ENCODE measurements at regions not wholly inside any gene's neighbourhood (a gene's known extent, or its start where the extent isn't known, plus 50 kb on each side); places are given as distances from the start of the nearest gene placed in this dataset.

DNA sequence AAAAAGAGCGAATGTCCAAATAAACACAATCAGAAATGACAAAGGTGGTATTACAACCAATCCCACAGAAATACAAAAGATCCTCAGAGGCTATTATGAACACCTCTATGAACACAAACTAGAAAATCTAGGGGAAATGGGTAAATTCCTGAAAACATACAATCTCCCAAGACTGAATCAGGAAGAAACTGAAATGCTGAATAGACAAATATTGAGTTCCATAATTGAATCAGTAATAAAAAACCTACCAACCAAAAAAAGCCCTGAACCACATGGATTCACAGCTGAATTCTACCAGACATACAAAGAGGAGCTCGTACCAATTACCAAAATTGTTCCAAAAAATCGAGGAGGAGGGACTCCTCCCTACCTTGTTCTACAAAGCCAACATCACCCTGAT lies 56.1 kb upstream of the ZNF800 start:
- Histone ChIP-seq H3K9me3 (ENCODE audit: control insufficient read depth, insufficient read depth, low read depth, low read length) (no peaks in the 10 kb centered on the region), H3K36me3 (ENCODE audit: control insufficient read depth in 2 of 2, insufficient read depth in 1 of 2, low read length in 2 of 2) (no peaks in the 10 kb centered on the region), H3K4me1 (ENCODE audit: control insufficient read depth, insufficient read depth, low read length) (no peaks in the 10 kb centered on the region), H3K27ac (ENCODE audit: extremely low read depth, low read depth, low read length) (no peak overlapping the region), H3K4me3 (ENCODE audit: low read depth, low read length) (no peak overlapping the region)
- TF ChIP-seq ZNF76 (tag by site-specific recombination; IDR thresholded peaks at IDR 0.05; ENCODE audit: borderline replicate concordance, low read depth) = no peak
- no peak for TF ChIP-seq ZNF560 (tag by site-specific recombination; IDR thresholded peaks at IDR 0.05; ENCODE audit: borderline replicate concordance)
- TF ChIP-seq ZIC2 (tag by site-specific recombination; IDR thresholded peaks at IDR 0.05) = no peak
- no peak for TF ChIP-seq ZNF138 (tag by site-specific recombination; IDR thresholded peaks at IDR 0.05; ENCODE audit: borderline replicate concordance)
- TF ChIP-seq ZNF529 (tag by site-specific recombination; IDR thresholded peaks at IDR 0.05; ENCODE audit: insufficient replicate concordance) = no peak
- no peak for TF ChIP-seq ZNF843 (tag by site-specific recombination; IDR thresholded peaks at IDR 0.05)
- TF ChIP-seq YY1 (tag by site-specific recombination; IDR thresholded peaks at IDR 0.05) = no peak
- TF ChIP-seq, protein P1, sequence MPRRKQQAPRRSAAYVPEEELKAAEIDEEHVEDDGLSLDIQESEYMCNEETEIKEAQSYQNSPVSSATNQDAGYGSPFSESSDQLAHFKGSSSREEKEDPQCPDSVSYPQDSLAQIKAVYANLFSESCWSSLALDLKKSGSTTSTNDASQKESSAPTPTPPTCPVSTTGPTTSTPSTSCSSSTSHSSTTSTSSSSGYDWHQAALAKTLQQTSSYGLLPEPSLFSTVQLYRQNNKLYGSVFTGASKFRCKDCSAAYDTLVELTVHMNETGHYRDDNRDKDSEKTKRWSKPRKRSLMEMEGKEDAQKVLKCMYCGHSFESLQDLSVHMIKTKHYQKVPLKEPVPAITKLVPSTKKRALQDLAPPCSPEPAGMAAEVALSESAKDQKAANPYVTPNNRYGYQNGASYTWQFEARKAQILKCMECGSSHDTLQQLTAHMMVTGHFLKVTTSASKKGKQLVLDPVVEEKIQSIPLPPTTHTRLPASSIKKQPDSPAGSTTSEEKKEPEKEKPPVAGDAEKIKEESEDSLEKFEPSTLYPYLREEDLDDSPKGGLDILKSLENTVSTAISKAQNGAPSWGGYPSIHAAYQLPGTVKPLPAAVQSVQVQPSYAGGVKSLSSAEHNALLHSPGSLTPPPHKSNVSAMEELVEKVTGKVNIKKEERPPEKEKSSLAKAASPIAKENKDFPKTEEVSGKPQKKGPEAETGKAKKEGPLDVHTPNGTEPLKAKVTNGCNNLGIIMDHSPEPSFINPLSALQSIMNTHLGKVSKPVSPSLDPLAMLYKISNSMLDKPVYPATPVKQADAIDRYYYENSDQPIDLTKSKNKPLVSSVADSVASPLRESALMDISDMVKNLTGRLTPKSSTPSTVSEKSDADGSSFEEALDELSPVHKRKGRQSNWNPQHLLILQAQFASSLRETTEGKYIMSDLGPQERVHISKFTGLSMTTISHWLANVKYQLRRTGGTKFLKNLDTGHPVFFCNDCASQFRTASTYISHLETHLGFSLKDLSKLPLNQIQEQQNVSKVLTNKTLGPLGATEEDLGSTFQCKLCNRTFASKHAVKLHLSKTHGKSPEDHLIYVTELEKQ (tag by site-specific recombination; IDR thresholded peaks at IDR 0.05; ENCODE audit: borderline replicate concordance) = no peak
- no peak for TF ChIP-seq ZNF785 (tag by site-specific recombination; IDR thresholded peaks at IDR 0.05)
- TF ChIP-seq, protein P2, sequence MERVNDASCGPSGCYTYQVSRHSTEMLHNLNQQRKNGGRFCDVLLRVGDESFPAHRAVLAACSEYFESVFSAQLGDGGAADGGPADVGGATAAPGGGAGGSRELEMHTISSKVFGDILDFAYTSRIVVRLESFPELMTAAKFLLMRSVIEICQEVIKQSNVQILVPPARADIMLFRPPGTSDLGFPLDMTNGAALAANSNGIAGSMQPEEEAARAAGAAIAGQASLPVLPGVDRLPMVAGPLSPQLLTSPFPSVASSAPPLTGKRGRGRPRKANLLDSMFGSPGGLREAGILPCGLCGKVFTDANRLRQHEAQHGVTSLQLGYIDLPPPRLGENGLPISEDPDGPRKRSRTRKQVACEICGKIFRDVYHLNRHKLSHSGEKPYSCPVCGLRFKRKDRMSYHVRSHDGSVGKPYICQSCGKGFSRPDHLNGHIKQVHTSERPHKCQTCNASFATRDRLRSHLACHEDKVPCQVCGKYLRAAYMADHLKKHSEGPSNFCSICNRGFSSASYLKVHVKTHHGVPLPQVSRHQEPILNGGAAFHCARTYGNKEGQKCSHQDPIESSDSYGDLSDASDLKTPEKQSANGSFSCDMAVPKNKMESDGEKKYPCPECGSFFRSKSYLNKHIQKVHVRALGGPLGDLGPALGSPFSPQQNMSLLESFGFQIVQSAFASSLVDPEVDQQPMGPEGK (tag by site-specific recombination; IDR thresholded peaks at IDR 0.05) = no peak
- no peak for TF ChIP-seq ZNF629 (tag by site-specific recombination; IDR thresholded peaks at IDR 0.05)
- ChIA-PET CTCF (interaction anchor here (0.7 to 3.4 kb wide), 8 partner anchors 10 to 761 kb away, joined by 3 to 22 read pairs (median 4); partner anchors contain the start of gene ZNF800), POLR2A (no interaction called here)

DNA sequence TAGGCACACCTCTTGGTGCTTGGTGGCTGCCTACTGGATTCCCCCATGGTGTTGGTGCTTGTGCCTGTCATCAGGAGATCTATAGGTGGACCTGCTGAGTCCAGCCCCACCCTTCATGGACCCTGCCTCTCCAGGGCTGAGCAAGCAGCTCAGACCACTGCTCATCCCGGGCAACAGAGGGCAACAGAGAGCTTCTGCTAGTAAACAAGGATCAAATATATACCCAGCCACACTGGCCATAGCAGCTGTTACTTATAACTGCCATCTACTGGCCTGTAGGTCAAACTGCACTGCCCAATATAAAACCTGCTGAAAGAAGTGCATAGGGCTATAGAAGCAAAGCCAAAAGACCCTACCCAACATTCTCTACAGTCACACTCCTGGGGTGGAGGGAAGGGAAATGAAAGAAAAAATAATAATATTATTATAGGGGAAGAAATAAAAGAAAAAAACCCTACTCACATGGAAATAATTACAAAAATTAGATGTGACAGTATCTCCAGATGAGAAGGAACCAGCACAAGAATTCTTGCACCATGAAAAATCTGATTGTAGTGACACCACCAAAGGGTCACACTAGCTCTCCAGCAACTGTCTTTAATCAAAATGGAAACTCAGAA lies 54.9 kb upstream of the ZNF800 start:
- TF ChIP-seq ZBTB17 (tag by site-specific recombination; IDR thresholded peaks at IDR 0.05) (0 out of 2 replicates have a peak, but pooled peaks have one; percentile 9), ZNF10 (tag by site-specific recombination; IDR thresholded peaks at IDR 0.05) (peak; percentile 68; the same call in 1 of the 2 replicates), ZNF654 (tag by site-specific recombination; IDR thresholded peaks at IDR 0.05; ENCODE audit: low read depth) (peak; percentile 96), ZNF660 (tag by site-specific recombination; IDR thresholded peaks at IDR 0.05) (peak; percentile 90), ZNF561 (tag by site-specific recombination; IDR thresholded peaks at IDR 0.05; ENCODE audit: borderline replicate concordance) (no peak), ZNF2 (tag by site-specific recombination; IDR thresholded peaks at IDR 0.05) (peak; percentile 89)
- TF ChIP-seq, protein P2 (tag by site-specific recombination; IDR thresholded peaks at IDR 0.05) = no peak
- TF ChIP-seq, protein P3, sequence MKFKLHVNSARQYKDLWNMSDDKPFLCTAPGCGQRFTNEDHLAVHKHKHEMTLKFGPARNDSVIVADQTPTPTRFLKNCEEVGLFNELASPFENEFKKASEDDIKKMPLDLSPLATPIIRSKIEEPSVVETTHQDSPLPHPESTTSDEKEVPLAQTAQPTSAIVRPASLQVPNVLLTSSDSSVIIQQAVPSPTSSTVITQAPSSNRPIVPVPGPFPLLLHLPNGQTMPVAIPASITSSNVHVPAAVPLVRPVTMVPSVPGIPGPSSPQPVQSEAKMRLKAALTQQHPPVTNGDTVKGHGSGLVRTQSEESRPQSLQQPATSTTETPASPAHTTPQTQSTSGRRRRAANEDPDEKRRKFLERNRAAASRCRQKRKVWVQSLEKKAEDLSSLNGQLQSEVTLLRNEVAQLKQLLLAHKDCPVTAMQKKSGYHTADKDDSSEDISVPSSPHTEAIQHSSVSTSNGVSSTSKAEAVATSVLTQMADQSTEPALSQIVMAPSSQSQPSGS (tag by site-specific recombination; IDR thresholded peaks at IDR 0.05; ENCODE audit: low read depth) = no peak
- ChIA-PET POLR2A (interaction anchor here (0.6 to 0.7 kb wide), 2 partner anchors 55 to 762 kb away, joined by 4 to 6 read pairs; partner anchors contain the start of gene ZNF800), CTCF (interaction anchor here (0.5 to 3.4 kb wide), 33 partner anchors 9 to 814 kb away, joined by 3 to 22 read pairs (median 4); partner anchors contain the start of gene ZNF800)
- Histone ChIP-seq H3K9me3 (ENCODE audit: control insufficient read depth, insufficient read depth, low read depth, low read length) (no peaks in the 10 kb centered on the region), H3K4me1 (ENCODE audit: control insufficient read depth, insufficient read depth, low read length) (no peaks in the 10 kb centered on the region), H3K36me3 (ENCODE audit: control insufficient read depth in 2 of 2, insufficient read depth in 1 of 2, low read length in 2 of 2) (no peaks in the 10 kb centered on the region), H3K4me3 (ENCODE audit: low read depth, low read length) (no peak overlapping the region), H3K27ac (ENCODE audit: extremely low read depth, low read depth, low read length) (no peak overlapping the region)

All from HEK293 (cell line).